AG04450 (cell line): ENCODE measurements at regions not wholly inside any gene's neighbourhood (a gene's known extent, or its start where the extent isn't known, plus 50 kb on each side); places are given as distances from the start of the nearest gene placed in this dataset.

Source experiments
- CTCF ChIA-PET: fragments of 300-600, 350-600 bp; formaldehyde crosslinking; extraction: SDS; loops from one replicate; lab custom pipeline; 2022; ENCODE audit warnings: antibody characterized with exemption, inconsistent platforms; lab: Charles Lee
- POLR2A ChIA-PET: fragments of 350-600 bp; formaldehyde crosslinking; extraction: SDS; loops from one replicate; lab custom pipeline; 2021; ENCODE audit warnings: antibody characterized with exemption, inconsistent platforms; lab: Yijun Ruan, JAX
- DNase-seq: peaks from one replicate; pipeline ENCODE4 v3.0.0-alpha.2; 2011; ENCODE audit warnings: low read depth, low spot score
- H3K27ac ChIP-seq: one replicate; pipeline ENCODE4 v1.5.1; 2012; ENCODE audit warnings: low read depth, low read length, control low read depth
- H3K27me3 ChIP-seq: one replicate; pipeline ENCODE4 v1.6.0; 2012; ENCODE audit warnings: low read length; ENCODE audit not compliant: control insufficient read depth, insufficient read depth
- H3K4me3 ChIP-seq: 2 replicates; pipeline ENCODE4 v1.5.1; 2011; ENCODE audit warnings: mild to moderate bottlenecking, low read depth, low read length, control low read depth
- H3K9me3 ChIP-seq: 2 replicates; pipeline ENCODE4 v1.5.1; 2012; ENCODE audit warnings: low read length; ENCODE audit not compliant: control insufficient read depth, insufficient read depth
- TF ChIP-seq, protein P1 (sequence below): IDR thresholded peaks from 2 replicates; pipeline ENCODE4 v1.5.1; 2011; ENCODE audit warnings: low read depth, low read length, control low read depth, inconsistent platforms

DNA sequence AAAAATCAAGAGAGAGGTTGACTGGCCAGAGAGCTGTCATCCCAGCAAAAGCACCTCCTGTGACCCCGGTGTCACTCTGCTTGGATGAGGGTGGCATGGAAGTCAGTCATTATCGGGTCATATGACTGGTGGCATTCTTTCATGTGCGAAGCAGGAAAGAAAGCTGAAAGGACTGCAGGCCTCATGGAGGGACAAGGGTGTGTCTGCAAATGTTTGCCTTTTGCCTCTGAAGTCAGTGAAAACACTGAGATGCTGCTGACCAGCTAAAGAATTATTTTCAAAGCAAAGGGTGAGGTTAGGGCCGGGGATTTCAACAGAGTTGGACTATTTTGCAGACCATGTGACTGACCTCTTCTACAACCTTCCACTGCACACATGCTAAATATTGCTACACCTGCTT, 298.3 kb downstream of the CSNK1G3 start:
- no peaks in the 10 kb centered on the region for H3K27me3 ChIP-seq
- POLR2A ChIA-PET, result interaction anchor here (0.6 kb wide), 1 partner anchor 138 kb away, joined by 3 read pairs; no protein-coding TSS in a partner anchor
- CTCF ChIA-PET, result no interaction called here
- TF ChIP-seq, protein P1, sequence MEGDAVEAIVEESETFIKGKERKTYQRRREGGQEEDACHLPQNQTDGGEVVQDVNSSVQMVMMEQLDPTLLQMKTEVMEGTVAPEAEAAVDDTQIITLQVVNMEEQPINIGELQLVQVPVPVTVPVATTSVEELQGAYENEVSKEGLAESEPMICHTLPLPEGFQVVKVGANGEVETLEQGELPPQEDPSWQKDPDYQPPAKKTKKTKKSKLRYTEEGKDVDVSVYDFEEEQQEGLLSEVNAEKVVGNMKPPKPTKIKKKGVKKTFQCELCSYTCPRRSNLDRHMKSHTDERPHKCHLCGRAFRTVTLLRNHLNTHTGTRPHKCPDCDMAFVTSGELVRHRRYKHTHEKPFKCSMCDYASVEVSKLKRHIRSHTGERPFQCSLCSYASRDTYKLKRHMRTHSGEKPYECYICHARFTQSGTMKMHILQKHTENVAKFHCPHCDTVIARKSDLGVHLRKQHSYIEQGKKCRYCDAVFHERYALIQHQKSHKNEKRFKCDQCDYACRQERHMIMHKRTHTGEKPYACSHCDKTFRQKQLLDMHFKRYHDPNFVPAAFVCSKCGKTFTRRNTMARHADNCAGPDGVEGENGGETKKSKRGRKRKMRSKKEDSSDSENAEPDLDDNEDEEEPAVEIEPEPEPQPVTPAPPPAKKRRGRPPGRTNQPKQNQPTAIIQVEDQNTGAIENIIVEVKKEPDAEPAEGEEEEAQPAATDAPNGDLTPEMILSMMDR, result no peak
- no peak overlapping the region for H3K4me3 ChIP-seq
- H3K9me3 ChIP-seq, result no peaks in the 10 kb centered on the region
- H3K27ac ChIP-seq, result no peak overlapping the region
- no peak for DNase-seq

DNA sequence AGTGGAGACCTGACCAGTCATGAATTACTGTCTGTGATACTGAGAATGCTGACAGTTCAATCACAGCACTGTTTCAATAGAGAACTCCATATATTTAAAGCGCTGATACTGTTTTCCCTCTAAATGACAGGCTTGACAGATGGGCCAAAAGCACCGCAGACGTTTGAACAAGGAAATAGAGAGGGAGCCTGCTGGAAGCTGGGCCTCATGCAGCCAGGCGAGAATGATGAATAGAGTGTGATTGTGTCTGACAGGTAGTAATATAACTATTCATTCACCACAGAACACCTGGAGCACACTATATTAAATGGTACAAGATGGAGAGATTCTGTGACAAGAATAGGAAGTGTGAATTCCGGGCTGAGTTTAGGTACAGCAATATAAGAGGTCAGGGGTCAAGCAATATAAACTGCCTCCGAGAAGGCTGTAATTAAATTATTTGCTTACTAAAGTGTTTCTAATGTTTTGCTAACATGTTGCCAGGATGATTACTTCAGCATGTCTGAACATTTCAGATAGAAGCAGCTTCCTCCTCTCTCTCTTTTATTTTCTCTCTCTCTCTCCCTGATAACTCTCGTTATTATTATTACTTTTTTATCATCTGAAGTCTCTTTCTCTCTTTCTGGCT, 297.7 kb downstream of the CSNK1G3 start:
- Histone ChIP-seq H3K9me3 (no peaks in the 10 kb centered on the region), H3K4me3 (no peak overlapping the region), H3K27me3 (no peaks in the 10 kb centered on the region), H3K27ac (no peak overlapping the region)
- CTCF ChIA-PET, result no interaction called here
- DNase-seq, result no peak
- POLR2A ChIA-PET, result interaction anchor here (0.6 kb wide), 1 partner anchor 137 kb away, joined by 3 read pairs; no protein-coding TSS in a partner anchor
- TF ChIP-seq, protein P1, result no peak

GRCh38 chr5:123808461-123809380, 296.7 kb downstream of the CSNK1G3 start:
- POLR2A ChIA-PET, result no interaction called here
- CTCF ChIA-PET, result no interaction called here
- Histone ChIP-seq H3K27ac (no peak overlapping the region), H3K4me3 (no peak overlapping the region), H3K9me3 (no peaks in the 10 kb centered on the region), H3K27me3 (no peaks in the 10 kb centered on the region)
- TF ChIP-seq, protein P1, result no peak
- DNase-seq, result no peak

- TF ChIP-seq, protein P1, result no peak
- H3K9me3 ChIP-seq, result no peaks in the 10 kb centered on the region
- no peak for DNase-seq
- ChIA-PET CTCF (no interaction called here), POLR2A (no interaction called here)
- H3K27ac ChIP-seq, result no peak overlapping the region
- H3K27me3 ChIP-seq, result no peaks in the 10 kb centered on the region
- H3K4me3 ChIP-seq, result no peak overlapping the region
Observed at GRCh38 chr5:123807177-123807945, 295.4 kb downstream of the CSNK1G3 start.
